ENCODE measurements at regions not wholly inside any gene's neighbourhood (a gene's known extent, or its start where the extent isn't known, plus 50 kb on each side); places are given as distances from the start of the nearest gene placed in this dataset.

DNA sequence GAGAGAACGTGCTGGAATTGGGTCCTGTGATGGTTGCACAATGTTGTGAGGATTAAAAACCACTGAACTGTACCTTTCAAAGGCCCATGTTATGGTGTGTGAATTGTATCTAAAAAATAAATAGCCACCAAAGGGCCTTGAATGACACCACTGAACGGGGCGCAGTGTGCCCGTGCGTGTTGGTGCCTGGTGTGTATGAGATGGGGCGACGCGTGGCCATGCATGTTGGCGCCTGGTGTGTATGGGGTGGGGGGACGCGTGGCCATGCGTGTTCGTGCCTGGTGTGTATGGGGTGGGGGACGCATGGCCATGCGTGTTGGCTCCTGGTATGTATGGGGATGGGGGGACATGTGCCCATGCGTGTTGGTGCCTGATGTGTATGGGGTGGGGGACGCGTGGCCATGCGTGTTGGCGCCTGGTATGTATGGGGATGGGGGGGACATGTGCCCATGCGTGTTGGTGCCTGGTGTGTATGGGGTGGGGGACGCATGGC is 66.6 kb upstream of the HELT start:
- ATAC-seq (no peak), DNase-seq (no peak)
- no peaks in the 10 kb centered on the region for H3K9me3 ChIP-seq
- no peak overlapping the region for H3K27ac ChIP-seq
- no peaks in the 10 kb centered on the region for H3K4me1 ChIP-seq
- H3K4me3 ChIP-seq = no peak overlapping the region
- H3K27me3 ChIP-seq = no peaks in the 10 kb centered on the region
- no peak for TF ChIP-seq POLR2A (IDR thresholded peaks at IDR 0.05)
- TF ChIP-seq, protein P1, sequence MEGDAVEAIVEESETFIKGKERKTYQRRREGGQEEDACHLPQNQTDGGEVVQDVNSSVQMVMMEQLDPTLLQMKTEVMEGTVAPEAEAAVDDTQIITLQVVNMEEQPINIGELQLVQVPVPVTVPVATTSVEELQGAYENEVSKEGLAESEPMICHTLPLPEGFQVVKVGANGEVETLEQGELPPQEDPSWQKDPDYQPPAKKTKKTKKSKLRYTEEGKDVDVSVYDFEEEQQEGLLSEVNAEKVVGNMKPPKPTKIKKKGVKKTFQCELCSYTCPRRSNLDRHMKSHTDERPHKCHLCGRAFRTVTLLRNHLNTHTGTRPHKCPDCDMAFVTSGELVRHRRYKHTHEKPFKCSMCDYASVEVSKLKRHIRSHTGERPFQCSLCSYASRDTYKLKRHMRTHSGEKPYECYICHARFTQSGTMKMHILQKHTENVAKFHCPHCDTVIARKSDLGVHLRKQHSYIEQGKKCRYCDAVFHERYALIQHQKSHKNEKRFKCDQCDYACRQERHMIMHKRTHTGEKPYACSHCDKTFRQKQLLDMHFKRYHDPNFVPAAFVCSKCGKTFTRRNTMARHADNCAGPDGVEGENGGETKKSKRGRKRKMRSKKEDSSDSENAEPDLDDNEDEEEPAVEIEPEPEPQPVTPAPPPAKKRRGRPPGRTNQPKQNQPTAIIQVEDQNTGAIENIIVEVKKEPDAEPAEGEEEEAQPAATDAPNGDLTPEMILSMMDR (IDR thresholded peaks at IDR 0.05) = no peak
- WGBS, 4 donors = 89 to 98% (median 94%) methylated on average over 22 of the region's 22 CpGs
- H3K36me3 ChIP-seq = no peaks in the 10 kb centered on the region
- intact Hi-C loops (cut with DNase I) = no loop called here

DNA sequence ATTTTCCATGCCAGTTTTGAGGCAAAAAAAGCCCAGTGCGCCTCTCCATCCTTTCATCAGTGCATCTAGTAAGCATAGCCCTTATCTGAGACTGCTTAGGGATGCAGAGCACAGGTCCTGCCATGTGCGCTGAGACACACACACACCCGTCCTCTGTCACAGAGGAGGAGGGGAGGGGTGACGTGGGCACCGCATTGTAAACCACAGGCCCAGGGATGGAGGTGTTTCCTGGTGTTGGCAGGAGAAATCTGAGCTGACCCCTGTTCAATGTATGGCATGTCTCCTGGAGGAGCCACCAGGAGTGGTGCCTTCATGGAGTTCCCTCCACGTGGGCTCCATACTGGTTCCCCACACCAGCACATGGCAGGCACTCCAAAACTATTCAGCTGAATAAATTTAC is 65.8 kb upstream of the HELT start:
- ATAC-seq (no peak), DNase-seq (no peak)
- Histone ChIP-seq H3K4me1 (no peaks in the 10 kb centered on the region), H3K27ac (no peak overlapping the region), H3K36me3 (no peaks in the 10 kb centered on the region), H3K9me3 (no peaks in the 10 kb centered on the region), H3K27me3 (no peaks in the 10 kb centered on the region), H3K4me3 (no peak overlapping the region)
- intact Hi-C loops (cut with DNase I) = no loop called here
- TF ChIP-seq, protein P1 (IDR thresholded peaks at IDR 0.05) = no peak
- no peak for TF ChIP-seq POLR2A (IDR thresholded peaks at IDR 0.05)
- WGBS, 4 donors = 72 to 93% (median 76%) methylated on average over 6 of the region's 6 CpGs

DNA sequence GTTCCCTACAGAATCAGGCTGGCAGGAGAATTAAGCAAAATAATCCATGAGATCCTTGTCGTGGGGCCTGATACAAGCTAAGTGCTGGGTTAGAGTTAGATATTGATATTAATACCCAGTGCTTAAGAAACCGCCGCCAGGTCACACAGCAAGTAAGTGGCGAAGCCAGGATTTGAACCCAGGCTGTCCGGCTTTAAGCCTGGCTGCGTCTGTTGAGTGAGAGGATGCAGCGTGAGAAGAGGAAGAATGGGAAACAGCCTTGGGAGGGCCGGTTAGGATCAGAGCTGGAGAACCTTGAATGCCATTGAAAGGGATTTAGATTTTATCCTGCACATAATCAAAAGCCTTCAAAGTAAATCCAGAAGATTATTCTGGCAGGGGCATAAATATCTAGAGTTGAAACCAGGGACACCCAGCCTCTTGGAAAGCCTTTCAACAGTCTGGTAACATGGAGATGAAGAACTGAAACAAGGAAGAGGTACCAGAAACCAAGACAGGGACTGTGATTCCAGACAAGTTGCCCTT is 64.8 kb upstream of the HELT start:
- Histone ChIP-seq H3K27me3 (no peaks in the 10 kb centered on the region), H3K4me1 (peaks cover 0 to 7% (median 0%) of the 10 kb centered on the region in 12 donors), H3K36me3 (no peaks in the 10 kb centered on the region), H3K27ac (no peak overlapping the region), H3K9me3 (no peaks in the 10 kb centered on the region), H3K4me3 (no peak overlapping the region)
- 87 to 94% (median 91%) methylated on average over 8 of the region's 8 CpGs for WGBS, 4 donors
- intact Hi-C loops (cut with DNase I) = no loop called here
- ATAC-seq (no peak), DNase-seq (no peak)
- TF ChIP-seq, protein P1 (IDR thresholded peaks at IDR 0.05) = no peak
- TF ChIP-seq POLR2A (IDR thresholded peaks at IDR 0.05) = no peak

DNA sequence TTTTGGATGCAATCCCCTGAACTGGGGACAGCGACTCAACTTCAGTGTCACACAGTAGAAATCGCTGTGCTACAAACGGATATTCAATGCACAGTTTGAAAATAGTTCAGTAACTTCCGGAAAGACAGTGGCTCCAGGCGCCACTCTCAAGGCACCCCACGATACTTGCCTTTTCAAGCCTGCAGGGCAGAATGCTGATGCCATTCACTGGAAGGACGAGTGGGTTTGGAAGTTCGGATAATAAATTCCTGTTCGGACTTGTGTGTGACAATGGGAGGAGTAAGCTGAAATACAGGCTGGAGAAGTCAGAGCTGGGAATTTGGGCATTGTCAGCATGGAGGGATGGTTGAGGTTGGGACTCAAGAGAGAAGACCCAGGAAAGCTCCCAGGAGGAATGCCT is 64.3 kb upstream of the HELT start:
- intact Hi-C loops (cut with DNase I) = no loop called here
- ATAC-seq (no peak), DNase-seq (no peak)
- 82 to 91% (median 84%) methylated on average over 9 of the region's 9 CpGs for whole genome bisulfite sequencing, 4 donors
- Histone ChIP-seq H3K27ac (no peak overlapping the region), H3K36me3 (no peaks in the 10 kb centered on the region), H3K27me3 (no peaks in the 10 kb centered on the region), H3K4me1 (peaks cover 0 to 10% (median 0%) of the 10 kb centered on the region in 12 donors), H3K4me3 (no peak overlapping the region), H3K9me3 (no peaks in the 10 kb centered on the region)
- TF ChIP-seq POLR2A (IDR thresholded peaks at IDR 0.05) = no peak
- TF ChIP-seq, protein P1 (IDR thresholded peaks at IDR 0.05) = no peak

Measured in heart left ventricle (tissue), 16 donors.